GM21576 (cell line): ENCODE measurements at regions not wholly inside any gene's neighbourhood (a gene's known extent, or its start where the extent isn't known, plus 50 kb on each side); places are given as distances from the start of the nearest gene placed in this dataset.

Experiments used
- ATAC-seq: cut with Tn5 transposase; IDR thresholded peaks from one replicate; pipeline ENCODE4 v1.9.1; 2021; ENCODE audit warnings: mild to moderate bottlenecking, moderate library complexity; ENCODE audit not compliant: unreplicated experiment

- no peak for ATAC-seq
These were observed 233.1 kb downstream of the NR4A2 start for GRCh38 chr2:156099382-156099781.

GRCh38 chr2:156098506-156098905 is 234.0 kb downstream of the NR4A2 start:
- ATAC-seq = no peak

GRCh38 chr2:156088587-156088986 is 243.9 kb downstream of the NR4A2 start:
- no peak for ATAC-seq

- ATAC-seq = no peak
These were observed 244.6 kb downstream of the NR4A2 start for GRCh38 chr2:156087875-156088274.

- ATAC-seq = no peak
These were observed 248.6 kb downstream of the NR4A2 start for GRCh38 chr2:156083763-156084493.

GRCh38 chr2:156079845-156080244 is 252.7 kb downstream of the NR4A2 start:
- ATAC-seq = no peak

- ATAC-seq = no peak
These were observed 255.3 kb downstream of the NR4A2 start for GRCh38 chr2:156077041-156077742.

GRCh38 chr2:156065912-156066311 is 266.6 kb downstream of the NR4A2 start:
- ATAC-seq = no peak

GRCh38 chr2:156064540-156064939 is 268.0 kb downstream of the NR4A2 start:
- no peak for ATAC-seq

- ATAC-seq = no peak
These were observed 274.9 kb downstream of the NR4A2 start for GRCh38 chr2:156057647-156058046.

- no peak for ATAC-seq
These were observed 277.5 kb downstream of the NR4A2 start for GRCh38 chr2:156054983-156055382.

GRCh38 chr2:156046900-156047299 is 285.6 kb downstream of the NR4A2 start:
- no peak for ATAC-seq

- ATAC-seq = no peak
These were observed 289.6 kb downstream of the NR4A2 start for GRCh38 chr2:156042895-156043294.

- no peak for ATAC-seq
These were observed 294.5 kb downstream of the NR4A2 start for GRCh38 chr2:156038021-156038420.

GRCh38 chr2:156037482-156037881 is 295.0 kb downstream of the NR4A2 start:
- ATAC-seq = no peak

GRCh38 chr2:156031121-156031520 is 301.4 kb downstream of the NR4A2 start:
- ATAC-seq = no peak

GRCh38 chr2:156023229-156023869 is 309.2 kb downstream of the NR4A2 start:
- peak; percentile 73 for ATAC-seq

GRCh38 chr2:156021146-156022040 is 311.1 kb downstream of the NR4A2 start:
- ATAC-seq = no peak

- no peak for ATAC-seq
These were observed 313.2 kb downstream of the NR4A2 start for GRCh38 chr2:156019341-156019740.

GRCh38 chr2:156017341-156017885 is 315.1 kb downstream of the NR4A2 start:
- no peak for ATAC-seq

- no peak for ATAC-seq
These were observed 323.2 kb downstream of the NR4A2 start for GRCh38 chr2:156009293-156009692.
